Endometrium (tissue), 2 donors: ENCODE measurements at regions not wholly inside any gene's neighbourhood (a gene's known extent, or its start where the extent isn't known, plus 50 kb on each side); places are given as distances from the start of the nearest gene placed in this dataset.
"Not testable (repeated sequence)": the region's sequence is repeated elsewhere in the genome, so short reads cannot be mapped to it uniquely, and the experiment has no call there.

Experiments
- FAIRE-seq: peaks from 2 replicates; lab custom pipeline; 2012; peaks lifted over from hg19 to GRCh38; lab: Jason Lieb, UNC
- donor health status: control.
- donor health status: control.

- no peak for FAIRE-seq
Measured at GRCh38 chr3:59254433-59254832, 204.6 kb upstream of the CFAP20DC start.

- no peak for FAIRE-seq
Measured at GRCh38 chr3:59253523-59253922, 203.7 kb upstream of the CFAP20DC start.

DNA sequence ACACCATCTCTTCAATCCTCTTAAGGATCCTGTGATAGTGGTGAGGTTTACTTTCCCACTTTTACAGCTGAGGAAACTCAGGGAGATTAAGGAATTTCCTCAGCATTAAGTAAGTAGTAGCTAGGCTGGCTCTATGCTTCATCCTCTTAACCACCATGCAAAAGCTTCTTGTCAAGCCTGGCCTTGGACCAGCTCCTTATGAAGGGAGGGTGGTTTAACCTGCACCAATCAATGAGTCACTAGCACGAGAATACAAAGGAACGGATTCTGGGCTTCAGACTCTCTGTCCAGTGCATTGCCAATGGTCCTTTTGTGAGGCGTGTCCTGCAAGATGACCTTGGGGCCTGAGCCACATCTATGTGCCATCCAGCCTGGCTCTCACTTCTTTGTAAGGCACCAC lies 202.0 kb upstream of the CFAP20DC start:
- no peak for FAIRE-seq

- no peak for FAIRE-seq
Measured at GRCh38 chr3:59250600-59250999, 200.8 kb upstream of the CFAP20DC start.

DNA sequence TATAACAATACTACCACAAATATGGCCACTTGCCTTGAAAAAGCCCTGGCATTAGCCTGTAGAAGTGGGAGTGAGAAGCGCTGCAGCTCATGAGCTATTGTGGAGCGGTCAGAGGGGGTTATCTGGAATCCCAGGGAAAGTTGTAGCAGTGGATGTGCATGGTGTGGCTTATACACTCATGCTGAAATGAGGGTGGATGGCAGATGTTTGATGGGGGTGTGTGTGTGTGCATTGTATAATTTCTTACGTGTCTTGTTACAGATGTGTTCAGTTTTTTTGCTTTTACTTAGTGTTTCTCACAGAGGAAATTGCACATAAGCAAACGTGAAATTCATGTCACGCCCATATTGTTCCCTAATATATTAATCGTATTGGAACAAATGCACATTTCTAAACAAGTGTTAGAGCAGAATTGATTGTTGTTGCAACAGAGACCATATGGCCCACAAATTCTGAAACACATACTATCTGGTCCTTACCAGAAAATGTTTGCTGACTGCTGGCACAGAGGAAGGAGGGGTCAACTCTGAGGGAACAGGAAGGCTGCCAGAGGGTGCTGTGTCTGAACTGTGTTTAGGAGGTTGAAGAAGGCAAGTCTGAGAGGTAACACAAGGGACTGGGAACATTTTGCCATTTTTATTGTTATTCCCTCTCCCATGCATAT lies 200.0 kb upstream of the CFAP20DC start:
- FAIRE-seq: no peak

DNA sequence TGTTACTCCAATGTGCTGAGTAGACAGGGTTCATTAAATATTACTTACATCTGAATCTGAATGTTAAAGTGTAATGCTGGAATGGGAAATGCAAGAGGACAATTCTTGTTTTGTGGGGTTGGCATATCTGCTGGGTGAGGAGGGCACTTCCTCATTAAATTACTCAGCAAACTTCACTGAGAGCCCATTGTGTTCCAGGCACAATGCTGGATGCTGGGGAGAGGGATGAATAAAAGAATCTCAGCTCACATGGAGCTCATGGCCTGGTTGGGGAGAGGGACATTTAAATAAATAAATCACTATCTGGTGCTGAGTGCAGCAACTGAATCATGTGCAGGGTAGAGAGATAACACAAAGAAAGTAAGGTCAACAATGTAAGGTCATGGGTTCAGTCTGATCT lies 199.2 kb upstream of the CFAP20DC start:
- no peak for FAIRE-seq

GRCh38 chr3:59247402-59247841 lies 197.6 kb upstream of the CFAP20DC start:
- no peak for FAIRE-seq

DNA sequence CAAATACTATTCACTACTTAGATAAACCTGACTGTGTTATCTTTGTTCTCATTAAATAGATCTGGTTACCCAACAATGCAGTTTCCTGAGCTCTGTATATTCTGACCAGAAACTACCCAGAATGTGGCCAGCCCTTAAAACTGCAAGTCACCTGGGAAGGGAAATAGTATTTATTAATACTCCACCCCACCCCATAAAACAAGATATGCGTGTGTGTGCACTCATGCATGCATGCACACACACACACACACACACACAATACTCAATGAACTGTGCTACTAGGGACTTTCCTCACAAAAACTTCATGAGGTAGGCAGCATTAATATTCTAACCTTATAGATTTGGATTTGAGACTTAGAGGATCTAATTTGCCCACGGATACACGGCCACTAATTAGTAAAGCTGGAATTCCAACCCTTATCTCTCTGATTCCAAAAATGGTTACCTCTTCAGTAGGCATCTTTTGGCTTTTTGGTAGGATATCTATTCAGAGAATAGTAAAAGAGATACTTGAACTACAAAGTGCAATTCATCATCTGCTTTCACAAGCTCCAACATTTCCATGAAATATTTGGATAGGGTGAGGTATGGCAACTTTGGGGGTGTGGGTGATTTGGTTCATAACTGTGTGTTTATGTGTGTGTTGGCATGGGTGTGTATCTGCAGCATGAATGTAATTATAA lies 197.0 kb upstream of the CFAP20DC start:
- no peak for FAIRE-seq

- FAIRE-seq: peak; percentile 93
Measured at GRCh38 chr3:59245859-59246501, 196.2 kb upstream of the CFAP20DC start.

- no peak for FAIRE-seq
Measured at GRCh38 chr3:59245300-59245858, 195.6 kb upstream of the CFAP20DC start.

- no peak for FAIRE-seq
Measured at GRCh38 chr3:59244343-59244742, 194.5 kb upstream of the CFAP20DC start.

- FAIRE-seq: no peak
Measured at GRCh38 chr3:59243476-59243875, 193.7 kb upstream of the CFAP20DC start.

GRCh38 chr3:59240666-59241255 lies 190.9 kb upstream of the CFAP20DC start:
- FAIRE-seq: no peak

DNA sequence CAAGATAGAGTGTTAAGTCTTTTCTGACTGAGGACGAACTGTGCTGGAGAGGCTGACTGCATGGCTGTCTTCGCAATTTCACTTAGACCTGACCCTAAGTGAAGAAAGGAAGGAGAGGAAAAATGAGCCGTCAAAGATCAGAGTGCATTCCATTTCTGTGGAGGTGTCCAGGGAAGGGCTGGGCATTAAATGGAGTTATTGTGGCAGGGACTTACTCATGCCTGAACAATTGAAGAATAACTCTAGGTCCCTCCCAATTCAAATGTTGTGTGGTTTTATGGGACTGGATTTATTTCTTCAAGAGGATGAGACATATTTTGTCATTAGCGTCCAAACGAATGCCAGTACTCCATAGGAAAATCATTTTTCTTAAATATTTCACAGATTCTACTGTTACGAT lies 187.3 kb upstream of the CFAP20DC start:
- no peak for FAIRE-seq

DNA sequence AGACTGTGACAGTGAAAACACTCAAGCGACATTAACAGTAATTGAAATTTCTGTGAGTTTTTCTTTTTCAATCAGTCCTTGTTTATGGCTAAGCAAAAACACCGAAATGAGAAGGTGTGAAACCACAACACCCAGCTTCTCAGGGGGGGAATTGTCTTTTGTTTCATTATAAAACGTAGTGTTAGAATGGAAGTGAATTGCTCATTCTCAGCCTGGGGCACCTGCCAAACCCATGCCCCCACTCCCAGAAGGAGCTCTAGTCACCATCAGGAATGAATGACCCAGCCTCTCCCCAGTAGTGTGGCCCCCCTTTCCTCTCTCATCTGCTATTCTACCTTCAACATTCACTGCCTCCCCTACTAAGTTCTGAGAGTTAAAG lies 185.8 kb upstream of the CFAP20DC start:
- FAIRE-seq: no peak

DNA sequence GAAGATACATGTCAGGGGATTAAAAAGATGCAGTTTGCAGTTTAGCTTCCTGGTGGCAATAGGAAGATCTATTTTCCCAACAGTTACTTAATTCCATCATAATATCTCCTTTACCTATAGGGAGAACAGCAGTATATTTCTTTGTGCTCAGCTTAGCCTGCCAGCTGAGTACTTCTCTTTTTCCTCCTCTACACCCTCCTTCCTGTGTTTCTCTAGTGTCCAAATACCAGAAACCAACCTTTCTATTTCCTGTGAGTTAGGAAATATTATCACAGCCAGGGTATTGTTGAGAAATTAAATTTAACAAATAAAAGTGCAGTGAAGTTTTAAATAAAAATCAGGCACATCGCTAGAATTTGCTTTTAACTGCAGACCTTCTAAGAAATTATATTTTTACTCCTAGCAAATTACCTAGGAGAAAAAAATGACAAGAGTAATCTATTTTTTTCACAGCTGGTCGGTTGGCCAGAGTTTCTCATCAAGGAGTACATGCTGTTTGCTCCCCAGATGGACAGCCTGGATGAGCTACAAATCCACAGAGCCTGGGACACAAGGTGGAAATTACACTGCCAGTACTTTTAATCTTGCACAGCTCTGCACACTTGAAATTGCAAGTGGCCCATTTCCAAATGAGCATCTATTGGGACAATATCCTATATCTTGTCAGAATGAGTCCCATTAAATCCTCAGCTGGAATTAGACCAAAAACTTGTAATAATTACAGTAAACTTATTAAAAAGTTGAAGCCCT lies 185.2 kb upstream of the CFAP20DC start:
- no peak for FAIRE-seq

DNA sequence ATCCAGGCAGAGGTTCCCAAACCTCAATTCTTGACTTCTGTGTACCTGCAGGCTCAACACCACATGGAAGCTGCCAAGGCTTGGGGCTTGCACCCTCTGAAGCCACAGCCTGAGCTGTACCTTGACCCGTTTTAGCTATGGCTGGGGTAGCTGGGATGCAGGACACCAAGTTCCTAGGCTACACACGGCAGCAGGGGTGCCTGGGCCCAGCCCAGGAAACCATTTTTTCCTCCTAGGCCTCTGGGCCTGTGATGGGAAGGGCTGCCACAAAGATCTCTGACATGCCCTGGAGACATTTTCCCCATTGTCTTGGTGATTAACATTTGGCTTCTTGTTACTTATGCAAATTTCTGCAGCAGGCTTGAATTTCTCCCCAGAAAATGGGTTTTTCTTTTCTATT lies 180.6 kb upstream of the CFAP20DC start:
- FAIRE-seq: not testable (repeated sequence)

GRCh38 chr3:59213860-59214259 lies 164.0 kb upstream of the CFAP20DC start:
- no peak for FAIRE-seq

DNA sequence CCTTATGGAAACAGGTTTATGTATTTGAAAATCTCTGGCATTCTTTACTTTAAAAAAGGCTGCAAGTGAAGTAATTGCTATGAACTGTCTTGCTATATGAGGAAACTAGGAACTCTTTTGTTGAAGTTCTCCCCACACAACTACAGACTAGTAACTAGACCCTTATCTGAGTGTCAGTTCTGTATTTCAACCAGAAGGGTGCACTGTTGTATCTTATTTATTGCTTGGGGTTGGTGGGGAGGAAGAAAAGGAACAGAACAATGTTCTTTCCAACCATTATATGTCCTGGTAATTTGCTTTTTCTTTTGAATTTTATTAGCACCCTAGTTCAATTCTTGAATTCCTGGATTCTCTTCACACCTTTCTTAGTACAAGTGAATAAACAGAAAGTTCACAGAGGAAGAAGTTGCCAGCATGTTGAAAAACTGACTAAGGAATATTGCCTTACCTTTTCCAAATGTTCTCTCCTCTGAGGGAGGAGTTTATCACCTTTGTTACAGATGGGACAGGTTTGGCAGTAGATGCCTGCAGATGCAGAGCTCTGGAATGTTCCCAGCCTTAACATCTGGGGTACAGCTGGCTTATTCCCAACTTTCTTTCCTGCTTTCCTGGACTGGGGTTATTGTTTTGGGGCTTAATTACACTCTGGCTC lies 162.4 kb upstream of the CFAP20DC start:
- FAIRE-seq: peak; percentile 96

DNA sequence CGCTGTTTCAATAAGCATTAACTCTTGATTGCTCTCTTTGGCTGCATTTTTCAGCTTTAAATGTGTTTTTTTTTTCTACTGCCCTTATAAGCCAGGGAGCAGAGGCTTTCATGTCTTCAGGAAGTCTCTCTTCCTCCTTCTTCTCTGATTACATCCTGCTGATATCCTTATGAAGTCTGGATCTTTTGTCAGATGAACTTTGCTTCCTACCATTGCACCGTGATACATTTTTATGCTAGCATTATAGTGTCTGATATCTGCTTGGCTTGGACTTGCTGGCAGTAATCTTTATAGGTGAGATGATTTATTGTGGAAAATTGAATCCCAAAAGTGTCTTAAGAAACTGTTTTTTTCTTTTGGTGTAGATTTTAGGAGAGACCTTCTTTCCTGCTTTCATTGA lies 160.4 kb upstream of the CFAP20DC start:
- no peak for FAIRE-seq

DNA sequence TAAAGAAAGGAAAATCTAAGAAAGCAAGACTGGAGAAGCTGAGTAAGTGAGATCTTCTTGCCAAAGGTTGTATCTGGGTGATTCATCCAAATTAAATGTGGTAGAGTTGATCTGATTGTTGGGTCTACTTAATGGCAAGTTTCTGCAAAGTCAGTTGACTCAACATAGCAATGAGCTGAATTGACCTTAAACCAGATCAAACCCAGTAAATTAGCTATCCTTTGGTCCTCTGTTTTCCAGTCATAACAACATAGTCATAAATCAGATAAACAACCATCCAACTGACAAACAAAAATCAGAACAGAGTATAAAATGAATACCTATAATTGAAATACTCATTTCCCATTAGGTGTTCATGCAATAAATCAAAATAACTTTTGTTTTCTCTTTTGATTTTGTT lies 142.6 kb upstream of the CFAP20DC start:
- no peak for FAIRE-seq

GRCh38 chr3:59191651-59192050 lies 141.8 kb upstream of the CFAP20DC start:
- FAIRE-seq: no peak
